ENCODE measurements at regions not wholly inside any gene's neighbourhood (a gene's known extent, or its start where the extent isn't known, plus 50 kb on each side); places are given as distances from the start of the nearest gene placed in this dataset.

DNA sequence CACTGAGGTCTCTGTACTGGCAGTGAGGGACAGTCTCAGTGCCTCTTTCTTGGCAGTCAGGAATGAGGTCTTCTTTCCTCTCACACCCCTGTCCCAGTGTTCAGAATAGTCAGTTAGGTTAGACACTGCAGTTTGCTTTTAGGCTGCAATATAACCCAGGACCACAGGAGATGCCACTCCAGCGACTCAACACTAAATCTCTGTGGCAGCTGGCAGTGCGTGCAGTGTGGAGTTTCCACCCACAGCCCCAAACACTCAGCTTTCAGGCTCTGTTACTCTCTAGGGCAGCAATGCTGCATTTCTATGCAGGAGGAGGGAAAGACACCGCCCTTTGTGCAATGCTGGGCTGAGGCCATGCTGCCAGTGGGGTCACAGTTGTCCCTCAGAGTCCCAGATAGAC lies 150.2 kb upstream of the SUCLG2 start:
- TF ChIP-seq POLR2AphosphoS5 (IDR thresholded peaks at IDR 0.05; ENCODE audit: borderline replicate concordance, low read depth, low read length) (no peak), EZH2 (IDR thresholded peaks at IDR 0.05) (no peak), FOXP2 (optimal IDR thresholded peaks at IDR 0.05; ENCODE audit: control extremely low read depth, extremely low read length, insufficient read depth) (no peak)
